Lung (tissue), 11 donors: ENCODE measurements at regions not wholly inside any gene's neighbourhood (a gene's known extent, or its start where the extent isn't known, plus 50 kb on each side); places are given as distances from the start of the nearest gene placed in this dataset.
A peak's percentile ranks its signal among the peaks of the same experiment; 100 is the strongest.

Source experiments
- ATAC-seq: fragments of 200-7000 bp; cut with Tn5 transposase; one replicate; pipeline ENCODE4 v1.9.1; 2020; ENCODE audit warnings: moderate number of reproducible peaks; ENCODE audit not compliant: insufficient read depth, low FRiP score
- DNase-seq, 3 donors: peaks; one replicate each; pipeline ENCODE4 v3.0.0-alpha.2; 2013 to 2017
- H3K27ac ChIP-seq, 2 donors: one replicate each; pipeline ENCODE4 v1.5.1; 2013; ENCODE audit warnings: mild to moderate bottlenecking in 2 of 2, moderate library complexity in 2 of 2, control low read depth in 1 of 2, inconsistent platforms in 1 of 2, low read depth in 1 of 2, low read length in 1 of 2
- H3K27me3 ChIP-seq, 3 donors: one replicate each; pipeline ENCODE4 v1.5.1; 2013; ENCODE audit warnings: low read length in 2 of 3; ENCODE audit not compliant: control insufficient read depth in 3 of 3, insufficient read depth in 3 of 3
- H3K36me3 ChIP-seq, 4 donors: one replicate each; pipeline ENCODE4 v1.5.1; 2013; ENCODE audit warnings: low read length in 4 of 4, mild to moderate bottlenecking in 1 of 4, moderate library complexity in 1 of 4; ENCODE audit not compliant: control insufficient read depth in 4 of 4, insufficient read depth in 4 of 4
- H3K4me1 ChIP-seq, 5 donors: one replicate each; pipeline ENCODE4 v1.5.1; 2013; ENCODE audit warnings: low read length in 5 of 5, mild to moderate bottlenecking in 2 of 5, moderate library complexity in 1 of 5; ENCODE audit not compliant: control insufficient read depth in 5 of 5, insufficient read depth in 5 of 5
- H3K4me3 ChIP-seq: one replicate; pipeline ENCODE4 v1.5.1; 2013; ENCODE audit warnings: mild to moderate bottlenecking, control low read depth, moderate library complexity
- H3K9ac ChIP-seq, 2 donors: one replicate each; pipeline ENCODE4 v1.5.1; 2013; ENCODE audit warnings: low read length in 2 of 2, control low read depth in 1 of 2; ENCODE audit not compliant: insufficient read depth in 1 of 2
- H3K9me3 ChIP-seq, 4 donors: one replicate each; pipeline ENCODE4 v1.5.1; 2013; ENCODE audit warnings: low read length in 3 of 4, mild to moderate bottlenecking in 1 of 4, moderate library complexity in 1 of 4; ENCODE audit not compliant: control insufficient read depth in 4 of 4, insufficient read depth in 3 of 4
- CTCF ChIP-seq: IDR thresholded peaks from 2 replicates; pipeline ENCODE4 v1.5.1; 2012; ENCODE audit warnings: mild to moderate bottlenecking; ENCODE audit errors: control extremely low read depth, extremely low read depth
- WGBS, 2 donors: extraction: QIAGEN DNeasy Blood & Tissue Kit; methylation state at CpG; one replicate each; pipeline ENCODE4 v1.1.7; 2013; 5-methylcytosine and 5-hydroxymethylcytosine counted together
- donor health status: control.
- donor health status: control.
- donor health status: Bipolar disorder and iron deficiency.
- donor health status: healthy.
- donor health status: DM: yes; HTN: yes; CAD: no.

- TF ChIP-seq CTCF = no peak
- H3K36me3 ChIP-seq = no peaks in the 10 kb centered on the region
- no peaks in the 10 kb centered on the region for H3K4me1 ChIP-seq
- peak overlapping the region in 1 of 2 donors; percentile 9 for H3K27ac ChIP-seq
- H3K27me3 ChIP-seq = no peaks in the 10 kb centered on the region
- H3K4me3 ChIP-seq = no peak overlapping the region
- ATAC-seq (no peak), DNase-seq (peak in 2 of 3 donors; percentile 29 to 61)
- H3K9me3 ChIP-seq = peaks cover 0 to 7% (median 2%) of the 10 kb centered on the region in 4 donors
- no peak overlapping the region for H3K9ac ChIP-seq
- whole genome bisulfite sequencing, 2 donors = 82 to 86% methylated on average over 3 of the region's 3 CpGs
These were observed 368.3 kb upstream of the GNPDA2 start for GRCh38 chr4:45094684-45095083.

- WGBS, 2 donors = 84 to 88% methylated on average over 2 of the region's 2 CpGs
- no peak for DNase-seq
- Histone ChIP-seq H3K27ac (no peak overlapping the region), H3K36me3 (no peaks in the 10 kb centered on the region), H3K27me3 (no peaks in the 10 kb centered on the region), H3K9me3 (no peaks in the 10 kb centered on the region), H3K9ac (no peak overlapping the region), H3K4me1 (no peaks in the 10 kb centered on the region), H3K4me3 (no peak overlapping the region)
- no peak for TF ChIP-seq CTCF
- ATAC-seq = no peak
These were observed 355.7 kb upstream of the GNPDA2 start for GRCh38 chr4:45082101-45082500.

GRCh38 chr4:45079616-45080015 lies 353.3 kb upstream of the GNPDA2 start:
- ATAC-seq (no peak), DNase-seq (no peak)
- no peak for TF ChIP-seq CTCF
- no peaks in the 10 kb centered on the region for H3K36me3 ChIP-seq
- 68 to 72% methylated on average over 1 of the region's 1 CpG for whole genome bisulfite sequencing, 2 donors
- no peaks in the 10 kb centered on the region for H3K4me1 ChIP-seq
- no peaks in the 10 kb centered on the region for H3K9me3 ChIP-seq
- no peak overlapping the region for H3K4me3 ChIP-seq
- H3K9ac ChIP-seq = no peak overlapping the region
- H3K27ac ChIP-seq = no peak overlapping the region
- no peaks in the 10 kb centered on the region for H3K27me3 ChIP-seq

- no peak for ATAC-seq
- Histone ChIP-seq H3K4me3 (no peak overlapping the region), H3K27me3 (no peaks in the 10 kb centered on the region), H3K27ac (no peak overlapping the region), H3K4me1 (no peaks in the 10 kb centered on the region), H3K36me3 (no peaks in the 10 kb centered on the region), H3K9ac (no peak overlapping the region), H3K9me3 (no peaks in the 10 kb centered on the region)
- DNase-seq = no peak
- no peak for TF ChIP-seq CTCF
These were observed 351.8 kb upstream of the GNPDA2 start for GRCh38 chr4:45078201-45078600.
